Adrenal gland (tissue), 9 donors: ENCODE measurements at regions not wholly inside any gene's neighbourhood (a gene's known extent, or its start where the extent isn't known, plus 50 kb on each side); places are given as distances from the start of the nearest gene placed in this dataset.
A peak's percentile ranks its signal among the peaks of the same experiment; 100 is the strongest.

Source experiments
- DNase-seq, 7 donors: peaks; one replicate each; pipeline ENCODE4 v3.0.0-alpha.2; 2019 to 2020
- H3K27ac ChIP-seq, 5 donors: fragments of 200-600 bp; sonication (generic) in 4 of 5; 1 replicate in 3 of 5; 2 replicates in 2 of 5; pipeline versions ENCODE4 v1.5.1 to v1.8.0; 2016 to 2020; ENCODE audit warnings: mild to moderate bottlenecking in 1 of 5
- H3K27me3 ChIP-seq: fragments of 200-600 bp; 2 replicates; pipeline ENCODE4 v1.8.0; 2021
- H3K36me3 ChIP-seq, 2 donors: fragments of 200-600 bp; replicated peaks in 1 of 2; 1 replicate in 1 of 2; 2 replicates in 1 of 2; pipeline versions ENCODE4 v1.5.1 to v1.8.0; 2018 to 2022
- H3K4me1 ChIP-seq, 2 donors: fragments of 200-600 bp; replicated peaks in 1 of 2; 1 replicate in 1 of 2; 2 replicates in 1 of 2; pipeline versions ENCODE4 v1.5.1 to v1.8.0; 2018 to 2021
- H3K4me3 ChIP-seq, 4 donors: fragments of 200-600 bp; sonication (generic) in 3 of 4; one replicate each; pipeline ENCODE4 v1.5.1; 2016 to 2018
- H3K9me3 ChIP-seq, 3 donors: fragments of 200-600 bp; sonication (generic) in 1 of 3; replicated peaks in 1 of 3; 1 replicate in 2 of 3; 2 replicates in 1 of 3; pipeline versions ENCODE4 v1.5.1 to v1.8.0; 2016 to 2021
- POLR2A ChIP-seq, 2 donors: fragments of 450-650 bp; IDR thresholded peaks; one replicate each; pipeline ENCODE4 v1.6.1; 2017; ENCODE audit warnings: antibody characterized with exemption in 2 of 2, mild to moderate bottlenecking in 2 of 2, moderate library complexity in 1 of 2
- WGBS, 4 donors: extraction: QIAGEN DNeasy Blood & Tissue Kit in 2 of 4; methylation state at CpG; one replicate each; pipeline versions ENCODE4 v1.1.5 to v1.1.7; 2013 to 2017; 5-methylcytosine and 5-hydroxymethylcytosine counted together
- intact Hi-C, 2 donors: fragments of 100-400 bp; cut with DNase I; formaldehyde crosslinking; loops; one replicate each; pipeline versions ENCODE4 v1.14.1 to v1.15.0; 2022 to 2023
- TF ChIP-seq, protein P1 (sequence below), 6 experiments: fragments of 450-650 bp in 4 of 6; fragments of 200-600 bp in 2 of 6; sonication (generic) in 1 of 6; IDR thresholded peaks; 1 replicate in 5 of 6; 2 replicates in 1 of 6; pipeline versions ENCODE4 v1.5.1 to v1.8.0; 2016 to 2021; ENCODE audit warnings: antibody characterized with exemption in 6 of 6, mild to moderate bottlenecking in 2 of 6, moderate library complexity in 1 of 6
- donor health status: healthy with polysubstance abuse.
- donor health status: Bipolar disorder and iron deficiency.
- donor health status: DM: yes; HTN: yes; CAD: no.
- donor health status: DM: no; HTN: no; CAD: no.
- donor health status: DM: no; HTN: no; CAD: no.

DNA sequence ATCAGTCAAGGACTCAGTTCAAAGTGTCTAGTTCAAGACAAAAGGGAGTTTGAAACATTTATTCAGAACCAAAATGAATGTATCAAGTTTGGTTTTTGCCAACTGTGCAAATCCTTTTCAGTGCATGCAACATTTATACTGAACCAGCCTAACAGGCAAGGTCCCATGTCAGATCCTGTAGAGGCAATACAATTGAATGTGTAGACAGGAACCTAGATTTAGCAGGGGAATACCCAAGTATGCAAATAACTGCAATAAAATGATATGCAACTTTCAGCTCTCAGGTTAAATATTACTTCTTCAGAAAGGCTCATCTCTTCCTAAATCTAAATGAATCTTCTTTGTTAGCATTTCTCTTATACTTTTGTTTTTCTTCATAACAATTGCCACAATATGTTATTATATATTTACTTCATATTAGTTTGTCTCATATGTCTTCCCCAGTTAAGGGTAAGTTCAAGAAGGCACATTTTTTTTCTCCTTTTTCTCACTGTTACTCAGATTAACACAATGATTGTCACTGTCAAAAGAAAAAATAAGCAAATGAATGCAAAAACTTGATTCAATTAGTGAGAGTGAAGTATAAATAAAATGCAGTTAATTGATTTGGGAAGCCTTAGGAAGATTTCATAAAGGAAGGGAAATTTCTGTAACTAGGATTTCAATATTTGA is 163.9 kb upstream of the RASA1 start:
- TF ChIP-seq POLR2A (IDR thresholded peaks at IDR 0.05): no peak
- TF ChIP-seq, protein P1, sequence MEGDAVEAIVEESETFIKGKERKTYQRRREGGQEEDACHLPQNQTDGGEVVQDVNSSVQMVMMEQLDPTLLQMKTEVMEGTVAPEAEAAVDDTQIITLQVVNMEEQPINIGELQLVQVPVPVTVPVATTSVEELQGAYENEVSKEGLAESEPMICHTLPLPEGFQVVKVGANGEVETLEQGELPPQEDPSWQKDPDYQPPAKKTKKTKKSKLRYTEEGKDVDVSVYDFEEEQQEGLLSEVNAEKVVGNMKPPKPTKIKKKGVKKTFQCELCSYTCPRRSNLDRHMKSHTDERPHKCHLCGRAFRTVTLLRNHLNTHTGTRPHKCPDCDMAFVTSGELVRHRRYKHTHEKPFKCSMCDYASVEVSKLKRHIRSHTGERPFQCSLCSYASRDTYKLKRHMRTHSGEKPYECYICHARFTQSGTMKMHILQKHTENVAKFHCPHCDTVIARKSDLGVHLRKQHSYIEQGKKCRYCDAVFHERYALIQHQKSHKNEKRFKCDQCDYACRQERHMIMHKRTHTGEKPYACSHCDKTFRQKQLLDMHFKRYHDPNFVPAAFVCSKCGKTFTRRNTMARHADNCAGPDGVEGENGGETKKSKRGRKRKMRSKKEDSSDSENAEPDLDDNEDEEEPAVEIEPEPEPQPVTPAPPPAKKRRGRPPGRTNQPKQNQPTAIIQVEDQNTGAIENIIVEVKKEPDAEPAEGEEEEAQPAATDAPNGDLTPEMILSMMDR (IDR thresholded peaks at IDR 0.05): no peak
- Histone ChIP-seq H3K4me3 (no peak overlapping the region), H3K4me1 (no peaks in the 10 kb centered on the region), H3K36me3 (peaks cover 0 to 3% of the 10 kb centered on the region in 2 donors), H3K9me3 (no peaks in the 10 kb centered on the region), H3K27me3 (no peaks in the 10 kb centered on the region), H3K27ac (no peak overlapping the region)
- no peak for DNase-seq
- intact Hi-C loops: no loop called here

DNA sequence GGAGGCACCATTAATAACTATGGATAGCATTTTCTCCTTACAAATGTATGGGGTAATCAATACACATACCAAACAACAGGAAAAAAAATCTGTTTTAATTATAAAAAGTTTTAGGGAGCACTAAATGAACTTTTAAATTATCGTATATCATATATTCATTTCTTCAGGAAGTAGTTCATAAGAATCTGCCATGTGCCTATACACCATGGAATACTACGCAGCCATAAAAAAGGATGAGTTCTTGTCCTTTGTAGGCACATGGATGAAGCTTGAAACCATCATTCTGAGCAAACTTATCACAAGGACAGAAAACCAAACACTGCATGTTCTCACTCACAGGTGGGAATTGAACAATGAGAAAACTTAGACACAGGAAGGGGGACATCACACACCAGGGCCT is 162.1 kb upstream of the RASA1 start:
- Histone ChIP-seq H3K4me3 (no peak overlapping the region), H3K9me3 (no peaks in the 10 kb centered on the region), H3K4me1 (no peaks in the 10 kb centered on the region), H3K27me3 (no peaks in the 10 kb centered on the region), H3K27ac (no peak overlapping the region), H3K36me3 (peaks cover 0 to 3% of the 10 kb centered on the region in 2 donors)
- intact Hi-C loops: no loop called here
- no peak for TF ChIP-seq POLR2A (IDR thresholded peaks at IDR 0.05)
- TF ChIP-seq, protein P1 (IDR thresholded peaks at IDR 0.05): no peak
- 43 to 72% (median 55%) methylated on average over 2 of the region's 2 CpGs for WGBS, 4 donors
- no peak for DNase-seq

DNA sequence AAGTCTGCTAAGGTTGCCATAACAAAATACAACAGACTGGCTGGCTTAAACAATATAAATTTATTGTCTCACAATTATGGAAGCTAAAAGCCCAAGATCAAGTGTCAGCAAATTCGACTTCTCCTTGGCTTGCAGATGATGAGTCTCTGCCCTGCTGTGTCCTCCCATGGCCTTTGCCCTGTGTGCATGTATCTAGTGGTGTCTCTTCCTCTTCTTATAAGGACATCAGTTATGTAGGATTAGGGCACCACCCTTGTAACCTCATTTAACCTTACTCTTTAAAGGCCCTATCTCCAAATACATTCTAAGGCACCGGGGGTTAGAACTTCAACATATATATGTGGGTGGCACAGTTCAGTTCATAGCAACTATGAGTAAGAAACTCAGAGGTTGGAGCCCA is 157.9 kb upstream of the RASA1 start:
- DNase-seq: peak in 3 of 7 donors; percentile 7 to 16 (median 14)
- Histone ChIP-seq H3K4me1 (no peaks in the 10 kb centered on the region), H3K27me3 (no peaks in the 10 kb centered on the region), H3K36me3 (peaks cover 0 to 3% of the 10 kb centered on the region in 2 donors), H3K27ac (no peak overlapping the region), H3K9me3 (no peaks in the 10 kb centered on the region), H3K4me3 (no peak overlapping the region)
- intact Hi-C loops: no loop called here
- WGBS, 4 donors: 64 to 71% (median 67%) methylated on average over 2 of the region's 2 CpGs
- TF ChIP-seq, protein P1 (IDR thresholded peaks at IDR 0.05): no peak
- no peak for TF ChIP-seq POLR2A (IDR thresholded peaks at IDR 0.05)

DNA sequence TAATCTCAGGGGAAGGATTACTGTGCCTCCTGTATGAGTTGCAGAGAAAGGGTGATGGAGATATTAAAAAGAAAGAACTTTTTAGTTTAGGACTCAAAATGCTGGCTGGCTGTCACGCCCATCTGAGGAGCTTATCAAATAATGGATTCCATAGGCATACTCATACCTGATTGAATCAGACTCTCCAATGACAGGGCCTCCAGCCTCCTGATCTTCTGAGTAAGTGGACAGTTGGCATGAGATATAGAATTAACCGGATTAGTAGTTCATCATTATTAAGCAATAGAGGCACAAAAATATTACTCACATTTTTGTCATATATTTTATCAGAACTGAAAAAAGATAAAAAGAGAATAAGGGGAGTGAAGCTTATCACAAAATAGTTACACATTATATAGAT is 157.0 kb upstream of the RASA1 start:
- Histone ChIP-seq H3K4me1 (no peaks in the 10 kb centered on the region), H3K27ac (no peak overlapping the region), H3K36me3 (peaks cover 0 to 3% of the 10 kb centered on the region in 2 donors), H3K4me3 (no peak overlapping the region), H3K9me3 (no peaks in the 10 kb centered on the region), H3K27me3 (no peaks in the 10 kb centered on the region)
- WGBS, 4 donors: 67 to 75% (median 73%) methylated on average over 2 of the region's 2 CpGs
- TF ChIP-seq, protein P1 (IDR thresholded peaks at IDR 0.05): no peak
- no peak for TF ChIP-seq POLR2A (IDR thresholded peaks at IDR 0.05)
- DNase-seq: no peak
- intact Hi-C loops: no loop called here
